OCI-LY1 (cell line): ENCODE measurements at regions not wholly inside any gene's neighbourhood (a gene's known extent, or its start where the extent isn't known, plus 50 kb on each side); places are given as distances from the start of the nearest gene placed in this dataset.

Source experiments
- H2AFZ ChIP-seq: fragments of 200-600 bp; sonication (generic), shearing (Covaris generic); 2 replicates; pipeline ENCODE4 v1.6.0; 2014; ENCODE audit warnings: antibody characterized with exemption, mild to moderate bottlenecking, low read length
- H3F3A ChIP-seq: fragments of 200-600 bp; sonication (generic), shearing (Covaris generic); 2 replicates; pipeline ENCODE4 v1.6.0; 2014; ENCODE audit warnings: mild to moderate bottlenecking, antibody characterized with exemption, low read length, moderate library complexity; ENCODE audit not compliant: insufficient read depth
- H3K27ac ChIP-seq: fragments of 200-600 bp; sonication (generic); 2 replicates; pipeline ENCODE4 v1.5.1; 2014; ENCODE audit warnings: low read length, mixed run types, mild to moderate bottlenecking, low read depth; ENCODE audit not compliant: poor library complexity, severe bottlenecking
- H3K27me3 ChIP-seq: fragments of 200-600 bp; sonication (generic); 2 replicates; pipeline ENCODE4 v1.6.0; 2014; ENCODE audit warnings: antibody characterized with exemption, mild to moderate bottlenecking, low read length, moderate library complexity; ENCODE audit not compliant: insufficient read depth
- H3K36me3 ChIP-seq: fragments of 200-600 bp; sonication (generic); 2 replicates; pipeline ENCODE4 v1.6.1; 2014; ENCODE audit warnings: mild to moderate bottlenecking, antibody characterized with exemption, low read length, moderate library complexity, mixed read lengths; ENCODE audit not compliant: insufficient read depth
- H3K4me1 ChIP-seq: fragments of 200-600 bp; sonication (generic); 2 replicates; pipeline ENCODE4 v1.5.1; 2014; ENCODE audit warnings: mild to moderate bottlenecking, low read length, moderate library complexity; ENCODE audit not compliant: insufficient read depth, severe bottlenecking
- H3K4me2 ChIP-seq: fragments of 200-600 bp; sonication (generic), shearing (Covaris generic); 2 replicates; pipeline ENCODE4 v1.6.1; 2014; ENCODE audit warnings: low read length
- H3K4me3 ChIP-seq: fragments of 200-600 bp; sonication (generic); 2 replicates; pipeline ENCODE4 v1.5.1; 2014; ENCODE audit warnings: low read length, low read depth, mild to moderate bottlenecking, mixed read lengths; ENCODE audit not compliant: poor library complexity, severe bottlenecking
- H3K79me2 ChIP-seq: fragments of 200-600 bp; shearing (Covaris generic); 2 replicates; pipeline ENCODE4 v1.6.1; 2016; ENCODE audit warnings: mixed run types, low read length, mixed read lengths; ENCODE audit not compliant: insufficient read depth
- H3K9ac ChIP-seq: fragments of 200-600 bp; sonication (generic), shearing (Covaris generic); 2 replicates; pipeline ENCODE4 v1.6.1; 2014; ENCODE audit warnings: mild to moderate bottlenecking, low read length, mixed read lengths
- H3K9me2 ChIP-seq: fragments of 200-600 bp; sonication (generic), shearing (Covaris generic); 2 replicates; pipeline ENCODE4 v1.6.1; 2014; ENCODE audit warnings: low read depth, mild to moderate bottlenecking, low read length, mixed read lengths
- H3K9me3 ChIP-seq: fragments of 200-600 bp; shearing (Covaris generic); 2 replicates; pipeline ENCODE4 v1.6.1; 2014; ENCODE audit warnings: low read length, mixed read lengths
- H4K20me1 ChIP-seq: fragments of 200-600 bp; sonication (generic), shearing (Covaris generic); 2 replicates; pipeline ENCODE4 v1.6.0; 2016; ENCODE audit warnings: mild to moderate bottlenecking, low read length; ENCODE audit not compliant: insufficient read depth
- CTCF ChIP-seq: fragments of 200-600 bp; sonication (generic), shearing (Covaris generic); IDR thresholded peaks from 2 replicates; pipeline ENCODE4 v1.5.1; 2017; ENCODE audit warnings: mild to moderate bottlenecking, antibody characterized with exemption, low read length, moderate library complexity, mixed read lengths
- EZH2 ChIP-seq: fragments of 200-600 bp; sonication (generic), shearing (Covaris generic); IDR thresholded peaks from 2 replicates; pipeline ENCODE4 v1.8.0; 2017; ENCODE audit warnings: borderline replicate concordance, mixed run types, mild to moderate bottlenecking, antibody characterized with exemption, low read length, moderate library complexity, mixed read lengths

- Histone ChIP-seq H3K36me3 (no peaks in the 10 kb centered on the region), H3K27me3 (no peaks in the 10 kb centered on the region), H3K4me1 (no peaks in the 10 kb centered on the region), H3K9me3 (no peaks in the 10 kb centered on the region), H3K79me2 (no peaks in the 10 kb centered on the region), H3K4me3 (no peak overlapping the region), H3K4me2 (no peak overlapping the region), H2AFZ (no peak overlapping the region), H3K27ac (no peak overlapping the region), H3F3A (no peaks in the 10 kb centered on the region), H3K9ac (no peak overlapping the region), H3K9me2 (no peaks in the 10 kb centered on the region), H4K20me1 (no peaks in the 10 kb centered on the region)
- TF ChIP-seq CTCF (no peak), EZH2 (no peak)
Observed at GRCh38 chr3:16106050-16106449, 68.4 kb upstream of the GALNT15 start.

- Histone ChIP-seq H3K27me3 (no peaks in the 10 kb centered on the region; the same call in 1 of the 2 replicates), H3K4me2 (no peak overlapping the region), H3K36me3 (no peaks in the 10 kb centered on the region), H3K4me1 (no peaks in the 10 kb centered on the region), H3K9ac (no peak overlapping the region), H3K4me3 (no peak overlapping the region), H3K27ac (no peak overlapping the region), H3K9me2 (no peaks in the 10 kb centered on the region), H4K20me1 (no peaks in the 10 kb centered on the region), H3F3A (no peaks in the 10 kb centered on the region), H3K79me2 (no peaks in the 10 kb centered on the region), H2AFZ (no peak overlapping the region), H3K9me3 (no peaks in the 10 kb centered on the region)
- no peak for TF ChIP-seq CTCF
- TF ChIP-seq EZH2, result no peak
Observed at GRCh38 chr3:16108424-16108823, 66.1 kb upstream of the GALNT15 start.

GRCh38 chr3:16109929-16110328 lies 64.6 kb upstream of the GALNT15 start:
- Histone ChIP-seq H3K79me2 (no peaks in the 10 kb centered on the region), H4K20me1 (no peaks in the 10 kb centered on the region), H3K4me1 (no peaks in the 10 kb centered on the region), H3K27me3 (no peaks in the 10 kb centered on the region; the same call in 1 of the 2 replicates), H3K9me2 (no peaks in the 10 kb centered on the region), H3K36me3 (no peaks in the 10 kb centered on the region), H3K27ac (no peak overlapping the region), H2AFZ (no peak overlapping the region), H3K9ac (no peak overlapping the region), H3K4me3 (no peak overlapping the region), H3K9me3 (no peaks in the 10 kb centered on the region), H3K4me2 (no peak overlapping the region), H3F3A (no peaks in the 10 kb centered on the region)
- TF ChIP-seq CTCF (no peak), EZH2 (no peak)
